Esophagus (tissue), 2 donors: ENCODE measurements at regions not wholly inside any gene's neighbourhood (a gene's known extent, or its start where the extent isn't known, plus 50 kb on each side); places are given as distances from the start of the nearest gene placed in this dataset.
"Not testable (repeated sequence)": the region's sequence is repeated elsewhere in the genome, so short reads cannot be mapped to it uniquely, and the experiment has no call there.

ENCODE experiments used
- H3K27ac ChIP-seq, 2 donors: one replicate each; pipeline ENCODE4 v1.5.1; 2013; ENCODE audit warnings: low read depth in 2 of 2, mild to moderate bottlenecking in 2 of 2, inconsistent platforms in 1 of 2, low read length in 1 of 2, moderate library complexity in 1 of 2
- H3K27me3 ChIP-seq, 2 donors: one replicate each; pipeline ENCODE4 v1.6.1; 2013; ENCODE audit warnings: low read length in 2 of 2, control low read depth in 1 of 2, mild to moderate bottlenecking in 1 of 2; ENCODE audit not compliant: insufficient read depth in 2 of 2, control insufficient read depth in 1 of 2
- H3K36me3 ChIP-seq, 2 donors: one replicate each; pipeline ENCODE4 v1.6.1; 2013; ENCODE audit warnings: low read length in 1 of 2; ENCODE audit not compliant: control insufficient read depth in 2 of 2, insufficient read depth in 2 of 2
- H3K4me1 ChIP-seq, 2 donors: one replicate each; pipeline ENCODE4 v1.6.1; 2013; ENCODE audit warnings: low read length in 1 of 2; ENCODE audit not compliant: control insufficient read depth in 2 of 2, insufficient read depth in 2 of 2
- H3K4me3 ChIP-seq, 2 donors: one replicate each; pipeline ENCODE4 v1.5.1; 2013; ENCODE audit warnings: low read length in 2 of 2, mild to moderate bottlenecking in 2 of 2, low read depth in 1 of 2, moderate library complexity in 1 of 2
- H3K9me3 ChIP-seq, 2 donors: one replicate each; pipeline ENCODE4 v1.6.1; 2013; ENCODE audit warnings: mild to moderate bottlenecking in 2 of 2, low read depth in 1 of 2, low read length in 1 of 2, moderate library complexity in 1 of 2; ENCODE audit not compliant: control insufficient read depth in 2 of 2, insufficient read depth in 1 of 2
- WGBS, 2 donors: extraction: QIAGEN DNeasy Blood & Tissue Kit; methylation state at CpG; one replicate each; pipeline ENCODE4 v1.1.7; 2013; 5-methylcytosine and 5-hydroxymethylcytosine counted together
- donor health status: healthy with polysubstance abuse.
- donor health status: Bipolar disorder and iron deficiency.

GRCh38 chr3:74978684-74979083 is 364.2 kb upstream of the CNTN3 start:
- H3K36me3 ChIP-seq: no peaks in the 10 kb centered on the region
- H3K4me1 ChIP-seq: no peaks in the 10 kb centered on the region
- H3K9me3 ChIP-seq: no peaks in the 10 kb centered on the region
- WGBS, 2 donors: 82 to 90% methylated on average over 4 of the region's 4 CpGs
- no peak overlapping the region for H3K4me3 ChIP-seq
- no peak overlapping the region for H3K27ac ChIP-seq
- H3K27me3 ChIP-seq: no peaks in the 10 kb centered on the region

DNA sequence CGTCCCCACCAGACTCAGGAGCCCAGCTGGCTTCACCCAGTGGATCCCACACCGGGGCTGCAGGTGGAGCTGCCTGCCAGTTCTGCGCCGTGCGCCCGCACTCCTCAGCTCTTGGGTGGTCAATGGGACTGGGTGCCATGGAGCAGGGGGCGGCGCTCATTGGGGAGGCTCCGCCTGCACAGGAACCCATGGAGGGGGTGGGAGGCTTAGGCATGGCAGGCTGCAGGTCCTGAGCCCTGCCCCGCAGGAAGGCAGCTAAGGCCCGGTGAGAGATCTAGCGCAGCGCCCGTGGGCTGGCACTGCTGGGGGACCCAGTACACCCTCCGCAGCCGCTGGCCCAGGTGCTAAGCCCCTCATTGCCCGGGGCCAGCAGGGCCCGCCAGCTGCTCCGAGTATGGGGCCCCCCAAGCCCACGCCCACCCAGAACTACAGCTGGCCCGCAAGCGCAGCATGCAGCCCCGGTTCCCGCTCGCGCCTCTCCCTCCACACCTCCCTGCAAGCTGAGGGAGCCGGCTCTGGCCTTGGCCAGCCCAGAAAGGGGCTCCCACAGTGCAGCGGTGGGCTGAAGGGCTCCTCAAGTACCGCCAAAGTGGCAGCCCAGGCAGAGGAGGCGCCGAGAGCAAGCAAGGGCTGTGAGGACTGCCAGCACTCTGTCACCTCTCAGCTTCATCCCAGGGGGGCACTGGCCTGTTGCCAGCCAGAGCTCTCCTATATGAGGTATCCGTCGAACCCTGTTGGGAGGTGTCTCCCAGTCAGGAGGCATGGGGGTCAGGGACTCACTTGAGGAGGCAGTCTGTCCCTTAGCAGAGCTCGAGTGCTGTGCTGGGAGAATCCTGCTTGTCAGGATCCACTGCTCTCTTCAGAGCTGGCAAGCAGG is 370.8 kb upstream of the CNTN3 start:
- H3K27ac ChIP-seq, H3K27me3 ChIP-seq, H3K4me3 ChIP-seq, H3K9me3 ChIP-seq, H3K4me1 ChIP-seq, H3K36me3 ChIP-seq: not testable (repeated sequence)
- WGBS, 2 donors: 93% methylated on average over 24 to 34 of the region's 34 CpGs

GRCh38 chr3:74988095-74988494 is 373.6 kb upstream of the CNTN3 start:
- Histone ChIP-seq H3K4me3 (no peak overlapping the region), H3K27me3 (no peaks in the 10 kb centered on the region), H3K9me3 (peaks cover 3 to 5% of the 10 kb centered on the region in 2 donors), H3K36me3 (no peaks in the 10 kb centered on the region), H3K4me1 (no peaks in the 10 kb centered on the region), H3K27ac (no peak overlapping the region)
- 48 to 49% methylated on average over 3 of the region's 3 CpGs for WGBS, 2 donors

- Histone ChIP-seq H3K27ac (no peak overlapping the region), H3K4me3 (no peak overlapping the region)
Measured at GRCh38 chr3:74992898-74993297, 378.4 kb upstream of the CNTN3 start.

DNA sequence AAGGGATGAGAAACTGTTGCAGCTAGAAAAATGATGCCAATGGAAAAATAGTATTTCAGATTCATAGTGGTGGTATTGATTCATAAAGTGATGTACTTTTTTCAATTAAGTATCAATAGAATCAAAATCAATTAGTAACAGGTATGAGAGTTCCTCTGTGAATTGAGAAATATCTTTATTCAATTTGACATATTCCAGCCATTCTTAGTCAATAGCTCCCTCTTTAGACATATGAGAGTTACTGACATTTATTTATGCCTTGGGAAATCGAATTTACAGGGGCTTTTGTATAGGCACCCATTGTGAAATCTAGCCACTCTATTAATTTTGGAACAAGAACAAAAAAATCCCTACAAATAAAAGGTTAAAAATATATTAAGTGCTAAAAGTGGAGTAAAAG is 386.9 kb upstream of the CNTN3 start:
- no peaks in the 10 kb centered on the region for H3K36me3 ChIP-seq
- no peak overlapping the region for H3K27ac ChIP-seq
- 2 to 6% methylated on average over 1 of the region's 1 CpG for WGBS, 2 donors
- no peaks in the 10 kb centered on the region for H3K27me3 ChIP-seq
- H3K4me1 ChIP-seq: no peaks in the 10 kb centered on the region
- H3K4me3 ChIP-seq: no peak overlapping the region
- no peaks in the 10 kb centered on the region for H3K9me3 ChIP-seq

More at GRCh38 chr3:74992898-74993297, 378.4 kb upstream of the CNTN3 start:
- Histone ChIP-seq H3K36me3 (no peaks in the 10 kb centered on the region), H3K27me3 (no peaks in the 10 kb centered on the region), H3K9me3 (no peaks in the 10 kb centered on the region), H3K4me1 (no peaks in the 10 kb centered on the region)

DNA sequence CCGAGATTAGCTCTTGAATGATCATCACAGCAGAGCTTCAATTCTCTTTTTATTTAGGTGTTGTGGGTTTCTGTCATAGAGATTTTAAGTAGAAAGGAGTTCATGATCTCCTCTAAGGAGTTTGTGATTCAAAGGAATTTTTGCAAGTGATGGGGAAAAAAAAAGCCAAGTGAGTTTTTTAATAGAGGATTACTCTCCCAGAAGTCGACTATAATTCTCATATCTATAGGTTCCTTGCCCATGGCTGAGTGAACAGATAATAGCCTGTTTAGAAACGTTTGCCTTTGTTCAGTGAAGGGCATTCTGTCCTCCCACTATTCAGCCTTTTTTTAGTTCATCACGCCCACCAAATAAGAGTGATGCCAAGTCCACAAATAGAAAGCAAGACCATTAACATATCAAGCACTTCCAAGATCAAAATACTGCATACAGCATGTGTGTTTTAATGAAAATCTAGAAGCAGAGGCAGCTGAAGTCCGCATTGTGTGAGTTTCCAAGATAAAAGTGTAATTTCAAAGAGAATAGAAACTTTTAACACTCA is 398.4 kb upstream of the CNTN3 start:
- Histone ChIP-seq H3K4me1 (no peaks in the 10 kb centered on the region), H3K9me3 (peaks cover 2% of the 10 kb centered on the region in 2 donors), H3K27ac (no peak overlapping the region), H3K27me3 (no peaks in the 10 kb centered on the region), H3K4me3 (no peak overlapping the region), H3K36me3 (no peaks in the 10 kb centered on the region)
- 57 to 59% methylated on average over 5 of the region's 5 CpGs for WGBS, 2 donors

- no peaks in the 10 kb centered on the region for H3K4me1 ChIP-seq
- H3K27ac ChIP-seq: no peak overlapping the region
- 77 to 83% methylated on average over 1 of the region's 1 CpG for WGBS, 2 donors
- H3K4me3 ChIP-seq: no peak overlapping the region
- no peaks in the 10 kb centered on the region for H3K27me3 ChIP-seq
- H3K36me3 ChIP-seq: no peaks in the 10 kb centered on the region
- H3K9me3 ChIP-seq: peaks cover 0 to under 1% of the 10 kb centered on the region in 2 donors
Measured at GRCh38 chr3:75014008-75014407, 399.5 kb upstream of the CNTN3 start.

DNA sequence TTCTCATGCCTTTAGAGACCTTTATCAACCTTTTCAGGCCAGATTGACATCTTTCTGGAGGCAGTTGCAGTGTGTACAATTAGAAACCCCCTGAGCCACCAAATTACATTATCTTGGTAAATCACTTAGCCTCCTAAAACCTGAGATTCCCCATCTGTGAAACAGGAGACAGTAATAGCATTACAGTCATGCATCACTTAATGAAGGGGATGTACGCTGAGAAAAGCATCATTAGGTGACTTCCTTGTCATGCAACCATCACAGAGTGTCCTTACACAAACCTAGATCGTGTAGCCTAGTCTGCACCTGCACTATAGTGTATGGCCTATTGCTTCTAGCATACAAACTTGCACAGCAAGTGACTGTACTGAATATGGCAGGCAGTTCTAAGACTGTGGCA is 400.8 kb upstream of the CNTN3 start:
- no peaks in the 10 kb centered on the region for H3K9me3 ChIP-seq
- H3K4me3 ChIP-seq: no peak overlapping the region
- 55 to 62% methylated on average over 2 of the region's 2 CpGs for WGBS, 2 donors
- H3K27ac ChIP-seq: no peak overlapping the region
- H3K27me3 ChIP-seq: no peaks in the 10 kb centered on the region
- H3K4me1 ChIP-seq: no peaks in the 10 kb centered on the region
- no peaks in the 10 kb centered on the region for H3K36me3 ChIP-seq

GRCh38 chr3:75035146-75035545 is 420.7 kb upstream of the CNTN3 start:
- no peaks in the 10 kb centered on the region for H3K9me3 ChIP-seq
- H3K4me3 ChIP-seq: no peak overlapping the region
- H3K27ac ChIP-seq: no peak overlapping the region
- H3K27me3 ChIP-seq: no peaks in the 10 kb centered on the region
- no peaks in the 10 kb centered on the region for H3K4me1 ChIP-seq
- H3K36me3 ChIP-seq: no peaks in the 10 kb centered on the region

- Histone ChIP-seq H3K4me3 (no peak overlapping the region), H3K27ac (no peak overlapping the region), H3K36me3 (no peaks in the 10 kb centered on the region), H3K4me1 (no peaks in the 10 kb centered on the region), H3K9me3 (peaks cover 3% of the 10 kb centered on the region in 2 donors), H3K27me3 (no peaks in the 10 kb centered on the region)
- WGBS, 2 donors: 91 to 95% methylated on average over 2 of the region's 2 CpGs
Measured at GRCh38 chr3:75042941-75043340, 428.5 kb upstream of the CNTN3 start.
